Raji (cell line): ENCODE measurements at regions not wholly inside any gene's neighbourhood (a gene's known extent, or its start where the extent isn't known, plus 50 kb on each side); places are given as distances from the start of the nearest gene placed in this dataset.

Experiments used
- POLR2A ChIP-seq: IDR thresholded peaks from 2 replicates; pipeline ENCODE4 v1.6.1; 2011; ENCODE audit warnings: low read depth, low read length, control low read depth; ENCODE audit not compliant: insufficient read depth

DNA sequence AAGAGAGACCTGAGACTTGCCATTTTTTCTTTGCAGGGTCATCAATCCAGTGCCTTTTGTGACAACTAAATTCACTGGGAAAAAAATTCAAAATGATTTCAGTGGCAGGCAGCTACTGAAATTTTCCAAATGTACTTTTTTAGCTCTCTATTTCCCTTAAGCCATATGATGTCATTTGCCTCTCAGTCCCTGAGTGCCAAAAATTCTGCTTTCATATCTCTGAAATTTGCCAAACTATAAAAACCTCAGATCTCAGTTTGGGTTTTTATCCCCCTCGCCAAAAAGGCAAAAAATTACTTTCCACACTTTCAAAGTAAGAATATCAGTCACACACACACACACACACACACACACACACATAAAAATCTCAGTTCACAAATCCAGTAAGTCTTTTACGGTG, 651.3 kb upstream of the ARID1B start:
- no peak for TF ChIP-seq POLR2A

DNA sequence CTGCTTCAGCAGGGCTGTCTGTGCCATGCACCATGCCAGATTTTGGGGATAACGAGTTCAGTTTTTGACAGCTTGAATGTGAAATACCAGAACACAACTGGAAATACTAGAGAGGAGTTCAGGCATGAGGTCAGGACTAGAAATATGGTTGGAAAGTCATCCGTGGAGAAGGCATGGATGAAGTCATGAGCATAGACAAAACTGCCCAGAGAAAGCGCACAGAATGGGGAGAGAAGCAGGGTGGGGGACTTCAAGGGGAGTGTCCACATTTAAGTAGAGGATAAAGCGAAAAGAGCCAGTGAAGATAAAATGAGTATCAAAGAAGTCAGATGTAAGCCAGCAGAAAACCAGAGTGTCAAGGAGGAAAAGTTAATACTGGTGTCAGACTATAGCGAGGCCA, 653.4 kb upstream of the ARID1B start:
- no peak for TF ChIP-seq POLR2A

GRCh38 chr6:156121973-156122372, 655.2 kb upstream of the ARID1B start:
- no peak for TF ChIP-seq POLR2A

GRCh38 chr6:156114541-156114940, 658.9 kb upstream of the NOX3 start:
- no peak for TF ChIP-seq POLR2A

DNA sequence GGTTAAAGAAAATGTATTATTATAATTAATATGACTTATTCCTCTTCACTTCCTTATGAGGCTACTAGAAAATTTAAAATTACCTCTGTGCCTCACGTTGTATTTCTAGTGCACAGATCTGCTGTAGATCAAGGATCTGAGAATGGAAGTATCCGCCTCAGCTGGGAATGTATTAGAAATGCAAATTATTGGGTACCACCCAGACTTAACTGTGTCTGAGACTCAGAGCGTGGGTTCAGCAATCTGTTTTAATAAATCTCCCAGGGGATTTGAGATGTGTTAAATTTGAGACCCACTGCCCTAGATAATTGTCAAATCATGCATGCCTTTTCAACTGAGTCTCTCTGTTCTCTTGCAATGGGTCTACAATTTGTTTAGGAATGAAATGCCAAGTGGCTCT, 658.0 kb upstream of the NOX3 start:
- no peak for TF ChIP-seq POLR2A

GRCh38 chr6:156111913-156112312, 656.3 kb upstream of the NOX3 start:
- TF ChIP-seq POLR2A: no peak

- TF ChIP-seq POLR2A: no peak
These were observed 654.6 kb upstream of the NOX3 start for GRCh38 chr6:156110249-156110648.

DNA sequence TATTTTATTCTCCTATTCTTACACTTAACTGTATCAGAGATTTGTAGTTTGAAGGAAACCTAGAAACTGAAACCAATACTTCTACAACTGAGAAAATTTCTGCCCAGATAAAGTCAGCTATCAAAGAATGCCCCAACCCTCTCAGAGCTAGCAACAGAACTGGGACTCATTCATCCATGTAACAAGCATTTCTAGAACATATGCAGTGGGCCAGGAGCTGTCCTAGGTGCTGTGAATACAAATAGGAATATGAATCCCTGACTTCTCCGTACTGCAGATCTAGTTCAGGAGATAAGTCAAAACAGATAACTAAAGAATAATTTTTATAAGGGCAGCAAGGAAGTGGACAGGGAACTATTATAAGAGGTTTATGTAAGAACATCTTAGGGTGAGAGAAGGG, 654.1 kb upstream of the NOX3 start:
- TF ChIP-seq POLR2A: no peak

DNA sequence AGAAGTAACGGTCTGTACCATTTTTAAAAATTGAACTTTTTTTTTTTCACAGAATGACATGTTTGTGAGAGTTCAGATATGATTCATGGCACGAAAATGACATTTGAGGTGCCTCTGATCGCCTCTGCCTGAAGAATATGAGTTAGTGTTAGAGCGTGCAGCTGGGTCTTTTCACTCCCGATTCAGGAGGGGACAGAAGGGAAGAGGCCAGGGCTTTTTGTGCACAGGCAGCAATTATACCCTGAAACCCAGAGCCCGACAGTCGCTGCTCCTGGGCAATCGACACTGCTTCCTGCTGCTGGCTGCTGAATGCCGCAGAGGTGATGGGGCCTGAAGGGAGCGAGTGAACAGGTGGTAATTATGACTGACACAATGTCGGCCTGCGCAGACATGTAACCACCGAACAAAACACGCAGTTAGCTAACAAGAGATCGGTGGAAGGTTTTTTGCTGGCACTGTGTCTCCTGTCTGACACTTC, 652.0 kb upstream of the NOX3 start:
- TF ChIP-seq POLR2A: no peak

- no peak for TF ChIP-seq POLR2A
These were observed 646.5 kb upstream of the NOX3 start for GRCh38 chr6:156102129-156102528.

DNA sequence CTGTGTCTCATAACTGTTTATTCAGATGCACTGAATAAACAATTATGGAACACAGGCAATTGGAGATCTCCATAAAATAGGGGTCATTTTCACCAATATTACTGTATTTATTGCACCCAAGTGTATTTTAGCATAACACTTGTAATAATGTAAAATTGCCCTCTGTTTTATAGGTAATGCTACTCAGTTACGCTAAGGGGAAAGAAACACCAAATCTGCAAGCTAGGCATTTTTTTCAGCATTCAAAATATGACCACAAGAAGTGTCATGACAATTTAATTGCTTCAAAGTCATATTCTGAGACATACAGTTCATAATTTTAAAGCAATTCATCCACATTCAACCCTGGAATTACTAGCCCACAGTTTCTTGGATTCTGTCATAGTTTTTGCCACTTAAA, 643.2 kb upstream of the NOX3 start:
- TF ChIP-seq POLR2A: no peak

DNA sequence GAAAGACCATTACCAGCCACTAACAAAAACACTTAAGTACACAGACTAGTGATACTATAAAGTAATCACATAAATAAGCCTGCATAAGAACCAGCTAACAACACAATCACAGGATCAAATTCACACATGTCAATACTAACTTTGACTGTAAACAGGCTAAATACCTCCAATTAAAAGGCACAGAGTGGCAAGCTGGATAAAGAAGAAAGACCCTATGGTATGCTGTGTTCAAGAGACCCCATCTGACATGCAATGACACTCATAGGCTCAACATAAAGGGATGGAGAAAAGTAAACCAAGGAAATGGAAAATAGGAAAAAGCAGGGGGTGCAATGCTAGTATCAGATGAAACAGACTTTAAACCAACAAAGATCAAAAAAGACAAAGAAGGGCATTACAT, 631.8 kb upstream of the NOX3 start:
- no peak for TF ChIP-seq POLR2A

- TF ChIP-seq POLR2A: no peak
These were observed 626.4 kb upstream of the NOX3 start for GRCh38 chr6:156082012-156082411.

GRCh38 chr6:156080371-156080770, 624.7 kb upstream of the NOX3 start:
- TF ChIP-seq POLR2A: no peak

GRCh38 chr6:156068881-156069280, 613.2 kb upstream of the NOX3 start:
- no peak for TF ChIP-seq POLR2A

DNA sequence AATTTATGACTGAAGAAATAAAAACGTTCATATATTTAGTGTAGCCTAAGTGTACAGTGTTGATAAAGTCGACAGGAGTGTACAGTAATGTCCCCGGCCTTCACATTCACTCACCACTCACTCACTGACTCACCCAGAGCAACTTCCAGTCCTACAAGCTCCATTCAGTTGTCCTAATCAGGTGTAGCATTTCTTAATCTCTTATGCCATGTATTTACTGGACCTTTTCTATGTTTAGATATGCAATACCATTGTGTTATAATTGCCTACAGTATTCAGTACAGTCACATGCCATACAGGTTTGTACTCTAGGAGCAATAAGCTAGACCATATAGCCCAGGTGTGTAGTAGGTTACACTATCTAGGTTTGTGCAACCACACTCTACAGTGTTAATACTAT, 610.2 kb upstream of the NOX3 start:
- TF ChIP-seq POLR2A: no peak

- TF ChIP-seq POLR2A: no peak
These were observed 606.5 kb upstream of the NOX3 start for GRCh38 chr6:156062091-156062563.

DNA sequence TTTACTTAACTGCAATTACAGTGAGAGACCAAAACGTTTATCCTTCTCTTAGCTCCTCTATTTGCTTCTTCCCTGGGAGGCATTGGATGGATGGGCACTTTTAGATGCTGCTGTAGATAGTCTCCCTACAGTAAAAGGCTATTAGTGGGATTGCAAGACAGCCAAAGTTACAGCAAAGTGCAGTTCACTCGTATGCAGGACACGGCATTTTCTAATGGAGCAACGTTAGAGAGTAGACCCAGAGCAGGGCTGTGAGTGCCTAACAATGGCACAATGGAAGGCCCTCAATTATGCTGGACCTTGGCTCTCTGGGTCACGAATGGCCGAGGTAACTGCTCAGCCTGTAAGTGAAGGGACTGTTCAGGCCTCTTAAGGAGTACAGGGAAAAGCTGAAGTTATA, 605.8 kb upstream of the NOX3 start:
- TF ChIP-seq POLR2A: no peak
